ENCODE measurements at regions not wholly inside any gene's neighbourhood (a gene's known extent, or its start where the extent isn't known, plus 50 kb on each side); places are given as distances from the start of the nearest gene placed in this dataset.

GRCh38 chr13:22137361-22138050 is 466.6 kb downstream of the FGF9 start:
- DNase-seq: no peak

- no peak for DNase-seq
These were observed 468.1 kb downstream of the FGF9 start for GRCh38 chr13:22138947-22139346.

- no peak for DNase-seq
These were observed 470.8 kb downstream of the FGF9 start for GRCh38 chr13:22141716-22142115.

- no peak for DNase-seq
These were observed 472.8 kb downstream of the FGF9 start for GRCh38 chr13:22143671-22144070.

GRCh38 chr13:22144806-22145205 is 473.9 kb downstream of the FGF9 start:
- DNase-seq: no peak

GRCh38 chr13:22148187-22148586 is 477.3 kb downstream of the FGF9 start:
- DNase-seq: no peak

- DNase-seq: no peak
These were observed 481.9 kb downstream of the FGF9 start for GRCh38 chr13:22152751-22153150.

- no peak for DNase-seq
These were observed 483.2 kb downstream of the FGF9 start for GRCh38 chr13:22154041-22154440.

- DNase-seq: no peak
These were observed 491.0 kb downstream of the FGF9 start for GRCh38 chr13:22161871-22162270.

- no peak for DNase-seq
These were observed 492.0 kb downstream of the FGF9 start for GRCh38 chr13:22162889-22163288.

GRCh38 chr13:22168437-22169190 is 497.7 kb downstream of the FGF9 start:
- no peak for DNase-seq

GRCh38 chr13:22169473-22169872 is 498.6 kb downstream of the FGF9 start:
- DNase-seq: no peak

- no peak for DNase-seq
These were observed 502.7 kb downstream of the FGF9 start for GRCh38 chr13:22173610-22174009.

- no peak for DNase-seq
These were observed 504.4 kb downstream of the FGF9 start for GRCh38 chr13:22175241-22175640.

- DNase-seq: no peak
These were observed 504.9 kb downstream of the FGF9 start for GRCh38 chr13:22175815-22176214.

- DNase-seq: no peak
These were observed 506.2 kb downstream of the FGF9 start for GRCh38 chr13:22176968-22177520.

- no peak for DNase-seq
These were observed 508.0 kb downstream of the FGF9 start for GRCh38 chr13:22178878-22179277.

GRCh38 chr13:22187329-22187728 is 516.5 kb downstream of the FGF9 start:
- DNase-seq: no peak

- no peak for DNase-seq
These were observed 518.5 kb downstream of the FGF9 start for GRCh38 chr13:22189176-22190048.

- DNase-seq: no peak
These were observed 522.2 kb downstream of the FGF9 start for GRCh38 chr13:22193070-22193469.

- DNase-seq: no peak
These were observed 523.4 kb downstream of the FGF9 start for GRCh38 chr13:22194106-22194805.

- no peak for DNase-seq
These were observed 524.9 kb downstream of the FGF9 start for GRCh38 chr13:22195726-22196125.

GRCh38 chr13:22196777-22197176 is 525.9 kb downstream of the FGF9 start:
- no peak for DNase-seq

Measured in CD4-positive, alpha-beta T cell treated with Interleukin-6 for 4 hours (primary cell).